Neuronal stem cell (in vitro differentiated cells): ENCODE measurements at regions not wholly inside any gene's neighbourhood (a gene's known extent, or its start where the extent isn't known, plus 50 kb on each side); places are given as distances from the start of the nearest gene placed in this dataset.

Source experiments
- DNase-seq: peaks from one replicate; pipeline ENCODE4 v3.0.0-alpha.2; 2013; ENCODE audit warnings: low spot score
- H2AFZ ChIP-seq: one replicate; pipeline ENCODE4 v1.6.1; 2013; ENCODE audit warnings: mild to moderate bottlenecking, low read length, inconsistent platforms
- H2AK5ac ChIP-seq: 2 replicates; pipeline ENCODE4 v1.6.1; 2013; ENCODE audit warnings: low read depth, mild to moderate bottlenecking, inconsistent platforms, low read length, moderate library complexity, mixed read lengths
- H2BK120ac ChIP-seq: 2 replicates; pipeline ENCODE4 v1.6.1; 2013; ENCODE audit warnings: low read depth, mild to moderate bottlenecking, inconsistent platforms, low read length, moderate library complexity, mixed read lengths
- H2BK12ac ChIP-seq: one replicate; pipeline ENCODE4 v1.6.1; 2013; ENCODE audit warnings: low read length, inconsistent platforms
- H2BK15ac ChIP-seq: 2 replicates; pipeline ENCODE4 v1.6.1; 2013; ENCODE audit warnings: mild to moderate bottlenecking, low read length, inconsistent platforms, mixed read lengths
- H2BK5ac ChIP-seq: one replicate; pipeline ENCODE4 v1.6.1; 2013; ENCODE audit warnings: inconsistent platforms, mild to moderate bottlenecking, low read length, moderate library complexity
- H3K14ac ChIP-seq: one replicate; pipeline ENCODE4 v1.6.1; 2013; ENCODE audit warnings: low read length, inconsistent platforms
- H3K18ac ChIP-seq: 2 replicates; pipeline ENCODE4 v1.6.1; 2013; ENCODE audit warnings: low read length, inconsistent platforms
- H3K23ac ChIP-seq: 2 replicates; pipeline ENCODE4 v1.6.1; 2013; ENCODE audit warnings: low read depth, mild to moderate bottlenecking, mixed read lengths, low read length, inconsistent platforms; ENCODE audit not compliant: poor library complexity
- H3K27ac ChIP-seq: replicated peaks from 3 replicates; pipeline ENCODE4 v1.5.1; 2013; ENCODE audit warnings: low read length, inconsistent platforms
- H3K27me3 ChIP-seq, 3 experiments: 2 replicates each; pipeline ENCODE4 v1.6.1; 2013; ENCODE audit warnings: low read length in 3 of 3, mild to moderate bottlenecking in 2 of 3, inconsistent platforms in 1 of 3, low read depth in 1 of 3, mixed read lengths in 1 of 3, moderate library complexity in 1 of 3; ENCODE audit not compliant: control insufficient read depth in 3 of 3, insufficient read depth in 3 of 3
- H3K36me3 ChIP-seq, 2 donors: replicated peaks in 1 of 2; 2 replicates each; pipeline ENCODE4 v1.6.1; 2013; ENCODE audit warnings: low read length in 2 of 2; ENCODE audit not compliant: control insufficient read depth in 2 of 2, insufficient read depth in 2 of 2
- H3K4ac ChIP-seq: 2 replicates; pipeline ENCODE4 v1.6.1; 2013; ENCODE audit warnings: inconsistent platforms, mild to moderate bottlenecking, low read length, moderate library complexity
- H3K4me1 ChIP-seq, 2 donors: 1 replicate in 1 of 2; 2 replicates in 1 of 2; pipeline ENCODE4 v1.6.1; 2013; ENCODE audit warnings: low read length in 2 of 2, low read depth in 1 of 2; ENCODE audit not compliant: control insufficient read depth in 2 of 2, insufficient read depth in 1 of 2
- H3K4me2 ChIP-seq: one replicate; pipeline ENCODE4 v1.6.1; 2013; ENCODE audit warnings: mild to moderate bottlenecking, low read length, inconsistent platforms; ENCODE audit not compliant: insufficient read depth, poor library complexity, severe bottlenecking
- H3K4me3 ChIP-seq, 2 donors: 2 replicates each; pipeline ENCODE4 v1.5.1; 2013; ENCODE audit warnings: low read length in 2 of 2, mild to moderate bottlenecking in 2 of 2, inconsistent platforms in 1 of 2, moderate library complexity in 1 of 2
- H3K79me1 ChIP-seq: one replicate; pipeline ENCODE4 v1.6.1; 2013; ENCODE audit warnings: low read depth, mild to moderate bottlenecking, inconsistent platforms, low read length, moderate library complexity
- H3K9ac ChIP-seq: one replicate; pipeline ENCODE4 v1.6.1; 2013; ENCODE audit warnings: mild to moderate bottlenecking, low read depth, low read length, inconsistent platforms; ENCODE audit not compliant: poor library complexity
- H3K9me3 ChIP-seq, 2 donors: replicated peaks in 1 of 2; 2 replicates each; pipeline versions ENCODE3 to v1.6.1; 2013; ENCODE audit warnings: low read length in 2 of 2, mild to moderate bottlenecking in 2 of 2, inconsistent platforms in 1 of 2, low read depth in 1 of 2, mixed read lengths in 1 of 2, moderate library complexity in 1 of 2; ENCODE audit not compliant: control insufficient read depth in 2 of 2, insufficient read depth in 1 of 2
- H4K8ac ChIP-seq: one replicate; pipeline ENCODE4 v1.6.1; 2013; ENCODE audit warnings: low read depth, mild to moderate bottlenecking, inconsistent platforms, low read length, moderate library complexity
- H4K91ac ChIP-seq: one replicate; pipeline ENCODE4 v1.6.1; 2013; ENCODE audit warnings: low read length, low read depth, mild to moderate bottlenecking, inconsistent platforms; ENCODE audit not compliant: poor library complexity
- WGBS, 2 donors: extraction: QIAGEN DNeasy Blood & Tissue Kit; methylation state at CpG; one replicate each; pipeline ENCODE4 v1.1.7; 2013; ENCODE audit warnings: missing lambda C conversion rate in 2 of 2, mixed read lengths in 1 of 2; ENCODE audit not compliant: insufficient read length in 2 of 2, insufficient replicate concordance in 1 of 2; ENCODE audit errors: extremely low coverage in 2 of 2; 5-methylcytosine and 5-hydroxymethylcytosine counted together

- H3K9ac ChIP-seq = no peak overlapping the region
- peaks cover 0 to 2% of the 10 kb centered on the region in 2 donors for H3K9me3 ChIP-seq
- H3K79me1 ChIP-seq = no peaks in the 10 kb centered on the region
- no peak overlapping the region for H3K14ac ChIP-seq
- DNase-seq = no peak
- H3K18ac ChIP-seq = no peak overlapping the region
- H2BK12ac ChIP-seq = no peak overlapping the region
- no peak overlapping the region for H2BK5ac ChIP-seq
- no peak overlapping the region for H3K4ac ChIP-seq
- no peak overlapping the region for H2AK5ac ChIP-seq
- peaks cover 0 to 6% of the 10 kb centered on the region in 2 donors for H3K4me1 ChIP-seq
- H3K4me2 ChIP-seq = no peak overlapping the region
- H4K91ac ChIP-seq = no peak overlapping the region
- H4K8ac ChIP-seq = no peak overlapping the region
- H2AFZ ChIP-seq = no peak overlapping the region
- no peak overlapping the region for H3K23ac ChIP-seq
- H3K27ac ChIP-seq = no peak overlapping the region
- no peak overlapping the region for H2BK15ac ChIP-seq
- no CpG with 5 or more reads among the region's 7 CpGs for WGBS, 2 donors
- H3K36me3 ChIP-seq = no peaks in the 10 kb centered on the region
- no peak overlapping the region for H3K4me3 ChIP-seq
- no peaks in the 10 kb centered on the region for H3K27me3 ChIP-seq
- no peak overlapping the region for H2BK120ac ChIP-seq
These were observed 508.6 kb upstream of the ADAMTS5 start for GRCh38 chr21:27475363-27475955.

GRCh38 chr21:27467366-27467765 lies 500.5 kb upstream of the ADAMTS5 start:
- no CpG with 5 or more reads among the region's 2 CpGs for WGBS, 2 donors
- no peak overlapping the region for H3K4me2 ChIP-seq
- H2BK5ac ChIP-seq = no peak overlapping the region

GRCh38 chr21:27466140-27466539 lies 499.3 kb upstream of the ADAMTS5 start:
- Histone ChIP-seq H3K4me2 (no peak overlapping the region), H3K18ac (no peak overlapping the region), H3K14ac (no peak overlapping the region), H3K4me3 (no peak overlapping the region), H3K23ac (no peak overlapping the region), H4K91ac (no peak overlapping the region), H3K27me3 (no peaks in the 10 kb centered on the region), H3K36me3 (no peaks in the 10 kb centered on the region), H2AFZ (no peak overlapping the region), H2BK120ac (no peak overlapping the region), H3K4me1 (no peaks in the 10 kb centered on the region), H4K8ac (no peak overlapping the region), H3K4ac (no peak overlapping the region), H2BK12ac (no peak overlapping the region), H3K79me1 (no peaks in the 10 kb centered on the region), H2BK5ac (no peak overlapping the region), H3K9ac (no peak overlapping the region), H3K27ac (no peak overlapping the region), H3K9me3 (no peaks in the 10 kb centered on the region), H2BK15ac (no peak overlapping the region), H2AK5ac (no peak overlapping the region)
- WGBS, 2 donors = no CpG with 5 or more reads among the region's 3 CpGs
- DNase-seq = no peak

More at GRCh38 chr21:27467366-27467765, 500.5 kb upstream of the ADAMTS5 start:
- no peak overlapping the region for H2BK120ac ChIP-seq
- no peak overlapping the region for H2BK15ac ChIP-seq
- no peaks in the 10 kb centered on the region for H3K27me3 ChIP-seq
- no peak overlapping the region for H2BK12ac ChIP-seq
- no peak overlapping the region for H3K4me3 ChIP-seq
- H3K4me1 ChIP-seq = no peaks in the 10 kb centered on the region
- no peak overlapping the region for H2AFZ ChIP-seq
- no peak overlapping the region for H3K14ac ChIP-seq
- H3K79me1 ChIP-seq = no peaks in the 10 kb centered on the region
- H3K23ac ChIP-seq = no peak overlapping the region
- H3K4ac ChIP-seq = no peak overlapping the region
- H3K9me3 ChIP-seq = no peaks in the 10 kb centered on the region
- no peak overlapping the region for H3K9ac ChIP-seq
- H3K27ac ChIP-seq = no peak overlapping the region
- DNase-seq = no peak
- no peak overlapping the region for H4K91ac ChIP-seq
- H2AK5ac ChIP-seq = no peak overlapping the region
- H4K8ac ChIP-seq = no peak overlapping the region
- H3K36me3 ChIP-seq = no peaks in the 10 kb centered on the region
- no peak overlapping the region for H3K18ac ChIP-seq

- H3K27ac ChIP-seq = no peak overlapping the region
- no peak overlapping the region for H2BK15ac ChIP-seq
- H4K91ac ChIP-seq = no peak overlapping the region
- no peak overlapping the region for H3K23ac ChIP-seq
- no peaks in the 10 kb centered on the region for H3K9me3 ChIP-seq
- H3K4ac ChIP-seq = no peak overlapping the region
- H2AK5ac ChIP-seq = no peak overlapping the region
- no peak overlapping the region for H2BK12ac ChIP-seq
- H3K4me1 ChIP-seq = no peaks in the 10 kb centered on the region
- no peak overlapping the region for H3K4me3 ChIP-seq
- H2BK120ac ChIP-seq = no peak overlapping the region
- H2BK5ac ChIP-seq = no peak overlapping the region
- no peak overlapping the region for H2AFZ ChIP-seq
- no peak overlapping the region for H3K9ac ChIP-seq
- no peaks in the 10 kb centered on the region for H3K27me3 ChIP-seq
- no peaks in the 10 kb centered on the region for H3K79me1 ChIP-seq
- no CpG with 5 or more reads among the region's 1 CpG for WGBS, 2 donors
- H4K8ac ChIP-seq = no peak overlapping the region
- no peak overlapping the region for H3K18ac ChIP-seq
- DNase-seq = no peak
- H3K36me3 ChIP-seq = no peaks in the 10 kb centered on the region
- no peak overlapping the region for H3K14ac ChIP-seq
- no peak overlapping the region for H3K4me2 ChIP-seq
These were observed 497.8 kb upstream of the ADAMTS5 start for GRCh38 chr21:27464648-27465047.
